ENCODE measurements at regions not wholly inside any gene's neighbourhood (a gene's known extent, or its start where the extent isn't known, plus 50 kb on each side); places are given as distances from the start of the nearest gene placed in this dataset.

DNA sequence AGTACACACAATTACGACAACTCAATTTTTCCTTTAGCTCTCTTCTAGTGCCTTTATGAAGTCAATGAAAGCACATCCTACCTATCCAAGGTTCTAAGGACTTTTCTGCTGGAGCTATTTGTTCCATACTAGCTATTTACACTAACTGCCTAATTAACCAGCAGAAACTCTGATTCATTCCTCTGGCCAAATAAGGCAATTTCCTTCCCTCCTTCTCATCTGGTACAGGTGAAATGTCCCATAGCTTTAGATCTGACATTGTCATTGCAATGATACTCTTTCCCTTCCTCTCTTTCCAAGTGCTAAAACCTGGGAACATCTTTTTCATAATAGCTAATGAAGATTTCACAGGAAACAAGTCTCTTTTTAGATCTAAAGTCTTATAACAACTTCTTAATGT lies 521.7 kb downstream of the SOX2 start:
- H2AFZ ChIP-seq: no peak overlapping the region
- POLR2A ChIA-PET (ENCODE audit: unreplicated experiment): no interaction called here
- H3K4me3 ChIP-seq: no peak overlapping the region
- H4K20me1 ChIP-seq (ENCODE audit: insufficient read depth): no peaks in the 10 kb centered on the region
- no peak overlapping the region for H3K4me2 ChIP-seq
- H3K9me2 ChIP-seq (ENCODE audit: insufficient read depth): no peaks in the 10 kb centered on the region
- H3K27me3 ChIP-seq (ENCODE audit: insufficient read depth, low read depth): no peaks in the 10 kb centered on the region
- H3K27ac ChIP-seq: no peak overlapping the region
- CTCF ChIA-PET: no interaction called here
- intact Hi-C loops (cut with micrococcal nuclease; ENCODE audit: unreplicated experiment): no loop called here
- H3F3A ChIP-seq (ENCODE audit: insufficient read depth, low read depth): no peaks in the 10 kb centered on the region
- TF ChIP-seq, protein P1, sequence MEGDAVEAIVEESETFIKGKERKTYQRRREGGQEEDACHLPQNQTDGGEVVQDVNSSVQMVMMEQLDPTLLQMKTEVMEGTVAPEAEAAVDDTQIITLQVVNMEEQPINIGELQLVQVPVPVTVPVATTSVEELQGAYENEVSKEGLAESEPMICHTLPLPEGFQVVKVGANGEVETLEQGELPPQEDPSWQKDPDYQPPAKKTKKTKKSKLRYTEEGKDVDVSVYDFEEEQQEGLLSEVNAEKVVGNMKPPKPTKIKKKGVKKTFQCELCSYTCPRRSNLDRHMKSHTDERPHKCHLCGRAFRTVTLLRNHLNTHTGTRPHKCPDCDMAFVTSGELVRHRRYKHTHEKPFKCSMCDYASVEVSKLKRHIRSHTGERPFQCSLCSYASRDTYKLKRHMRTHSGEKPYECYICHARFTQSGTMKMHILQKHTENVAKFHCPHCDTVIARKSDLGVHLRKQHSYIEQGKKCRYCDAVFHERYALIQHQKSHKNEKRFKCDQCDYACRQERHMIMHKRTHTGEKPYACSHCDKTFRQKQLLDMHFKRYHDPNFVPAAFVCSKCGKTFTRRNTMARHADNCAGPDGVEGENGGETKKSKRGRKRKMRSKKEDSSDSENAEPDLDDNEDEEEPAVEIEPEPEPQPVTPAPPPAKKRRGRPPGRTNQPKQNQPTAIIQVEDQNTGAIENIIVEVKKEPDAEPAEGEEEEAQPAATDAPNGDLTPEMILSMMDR (conservative IDR thresholded peaks at IDR 0.05): no peak
- TF ChIP-seq EZH2 (IDR thresholded peaks at IDR 0.05; ENCODE audit: low read depth): no peak
- BruUV-seq (replicated peaks): no TSS peak
- H3K36me3 ChIP-seq (ENCODE audit: low read depth): no peaks in the 10 kb centered on the region
- no peaks in the 10 kb centered on the region; the same call in 1 of the 2 replicates for H3K9me3 ChIP-seq (ENCODE audit: insufficient read depth, low read depth)
- peaks cover 19% of the 10 kb centered on the region for H3K4me1 ChIP-seq (replicated peaks; ENCODE audit: insufficient read depth)
- no peaks in the 10 kb centered on the region for H3K79me2 ChIP-seq (ENCODE audit: low read depth)
- no peak for DNase-seq

DNA sequence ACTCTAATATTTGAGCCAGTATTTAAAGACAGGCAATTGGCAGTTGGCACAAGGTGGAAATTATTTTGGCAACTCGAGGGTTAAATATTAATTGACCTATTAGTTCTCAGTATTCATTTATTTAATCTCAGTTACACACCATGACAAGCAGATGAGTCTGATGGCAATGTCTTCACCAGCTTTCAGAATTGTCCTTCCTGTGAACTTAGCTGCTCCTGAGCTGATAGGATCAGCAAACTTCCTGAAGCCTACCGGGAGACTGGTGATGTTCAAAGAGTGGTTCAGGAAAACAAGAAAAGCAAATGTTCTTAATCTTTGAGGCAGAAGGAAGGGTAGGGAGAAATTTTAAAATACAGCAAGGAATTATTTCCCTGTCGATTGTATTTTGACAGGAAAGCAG lies 522.2 kb downstream of the SOX2 start:
- H3K4me3 ChIP-seq: no peak overlapping the region
- peak; percentile 3 to 55 for DNase-seq
- intact Hi-C loops (cut with micrococcal nuclease; ENCODE audit: unreplicated experiment): no loop called here
- H3K79me2 ChIP-seq (ENCODE audit: low read depth): no peaks in the 10 kb centered on the region
- no peaks in the 10 kb centered on the region for H3F3A ChIP-seq (ENCODE audit: insufficient read depth, low read depth)
- H3K4me1 ChIP-seq (replicated peaks; ENCODE audit: insufficient read depth): peaks cover 19% of the 10 kb centered on the region
- H3K27me3 ChIP-seq (ENCODE audit: insufficient read depth, low read depth): no peaks in the 10 kb centered on the region
- TF ChIP-seq, protein P1 (conservative IDR thresholded peaks at IDR 0.05): no peak
- no peak for TF ChIP-seq EZH2 (IDR thresholded peaks at IDR 0.05; ENCODE audit: low read depth)
- H3K9me2 ChIP-seq (ENCODE audit: insufficient read depth): no peaks in the 10 kb centered on the region
- no TSS peak for BruUV-seq (replicated peaks)
- ChIA-PET CTCF (no interaction called here), POLR2A (ENCODE audit: unreplicated experiment) (no interaction called here)
- no peaks in the 10 kb centered on the region for H3K36me3 ChIP-seq (ENCODE audit: low read depth)
- H3K27ac ChIP-seq: no peak overlapping the region
- no peaks in the 10 kb centered on the region for H4K20me1 ChIP-seq (ENCODE audit: insufficient read depth)
- no peaks in the 10 kb centered on the region; the same call in 1 of the 2 replicates for H3K9me3 ChIP-seq (ENCODE audit: insufficient read depth, low read depth)
- no peak overlapping the region for H3K4me2 ChIP-seq
- 0 out of 2 replicates have a peak overlapping the region, but pooled peaks have one; percentile 6 for H2AFZ ChIP-seq

- Histone ChIP-seq H3K9me3 (ENCODE audit: insufficient read depth, low read depth) (no peaks in the 10 kb centered on the region; the same call in 1 of the 2 replicates), H2AFZ (no peak overlapping the region), H3K36me3 (ENCODE audit: low read depth) (no peaks in the 10 kb centered on the region), H3K27ac (no peak overlapping the region), H3K4me1 (replicated peaks; ENCODE audit: insufficient read depth) (peaks cover 19% of the 10 kb centered on the region), H3K4me2 (peak overlapping the region; percentile 4; the same call in 1 of the 2 replicates), H3K27me3 (ENCODE audit: insufficient read depth, low read depth) (no peaks in the 10 kb centered on the region), H3K4me3 (no peak overlapping the region), H4K20me1 (ENCODE audit: insufficient read depth) (no peaks in the 10 kb centered on the region), H3F3A (ENCODE audit: insufficient read depth, low read depth) (no peaks in the 10 kb centered on the region), H3K79me2 (ENCODE audit: low read depth) (no peaks in the 10 kb centered on the region), H3K9me2 (ENCODE audit: insufficient read depth) (no peaks in the 10 kb centered on the region)
- no peak for TF ChIP-seq EZH2 (IDR thresholded peaks at IDR 0.05; ENCODE audit: low read depth)
- TF ChIP-seq, protein P1 (conservative IDR thresholded peaks at IDR 0.05): no peak
- DNase-seq: no peak
- intact Hi-C loops (cut with micrococcal nuclease; ENCODE audit: unreplicated experiment): no loop called here
- CTCF ChIA-PET: no interaction called here
- POLR2A ChIA-PET (ENCODE audit: unreplicated experiment): no interaction called here
- BruUV-seq (replicated peaks): no TSS peak
Measured at GRCh38 chr3:182234881-182235280, 523.2 kb downstream of the SOX2 start.

Data from PC-9 (cell line).